HepG2 (cell line): ENCODE measurements at regions not wholly inside any gene's neighbourhood (a gene's known extent, or its start where the extent isn't known, plus 50 kb on each side); places are given as distances from the start of the nearest gene placed in this dataset.

Experiments used
- ATAC-seq: fragments of 200-7000 bp; cut with Tn5 transposase; 3 replicates; pipeline ENCODE4 v1.9.1; 2020; ENCODE audit warnings: mild to moderate bottlenecking, moderate library complexity
- BruUV-seq: library from RNA; stranded (reverse); fragments of 400-500 nt; replicated peaks from 2 replicates; lab custom pipeline; 2021; lab: Mats Ljungman, UMichigan
- CTCF ChIA-PET: fragments of 300-600 bp; formaldehyde crosslinking; extraction: SDS; loops from one replicate; lab custom pipeline; 2021; ENCODE audit warnings: low total read pairs, inconsistent platforms, low intra/inter-chr PET ratio; lab: Yijun Ruan, JAX
- POLR2A ChIA-PET: fragments of 350-600 bp; sonication (Branson Sonifier 250); formaldehyde crosslinking; loops from one replicate; lab custom pipeline; 2020; ENCODE audit warnings: antibody characterized with exemption, inconsistent platforms; lab: Yijun Ruan, JAX
- DNase-seq: peaks from one replicate; pipeline ENCODE4 v3.0.0-alpha.2; 2015; ENCODE audit warnings: low spot score
- FAIRE-seq: peaks from 3 replicates; lab custom pipeline; 2011; peaks lifted over from hg19 to GRCh38; lab: Jason Lieb, UNC
- H2AFZ ChIP-seq: one replicate; pipeline ENCODE4 v1.6.1; 2011; ENCODE audit warnings: low read length, inconsistent platforms
- H3K27ac ChIP-seq: fragments of 300-600 bp; 3 replicates; pipeline ENCODE4 v1.8.0; 2011; ENCODE audit warnings: mixed run types, mild to moderate bottlenecking, mixed read lengths, low read length, inconsistent platforms; ENCODE audit not compliant: insufficient read depth; ENCODE audit errors: extremely low read length
- H3K27me3 ChIP-seq, 2 experiments: fragments of 200-600 bp in 1 of 2; 2 replicates in 1 of 2; 3 replicates in 1 of 2; pipeline versions ENCODE4 v1.6.0 to v1.8.0; 2011; ENCODE audit warnings: low read length in 2 of 2, mild to moderate bottlenecking in 2 of 2, moderate library complexity in 2 of 2, inconsistent platforms in 1 of 2; ENCODE audit not compliant: insufficient read depth in 2 of 2, control insufficient read depth in 1 of 2
- H3K36me3 ChIP-seq, 2 experiments: fragments of 200-600 bp in 1 of 2; replicated peaks in 1 of 2; 2 replicates in 1 of 2; 3 replicates in 1 of 2; pipeline versions ENCODE4 v1.5.1 to v1.8.0; 2011; ENCODE audit warnings: low read length in 2 of 2, inconsistent platforms in 1 of 2; ENCODE audit not compliant: insufficient read depth in 2 of 2, control insufficient read depth in 1 of 2
- H3K4me1 ChIP-seq: 2 replicates; pipeline ENCODE4 v1.5.1; 2012; ENCODE audit warnings: low read length, inconsistent platforms; ENCODE audit not compliant: insufficient read depth
- H3K4me2 ChIP-seq: 2 replicates; pipeline ENCODE4 v1.6.0; 2011; ENCODE audit warnings: low read depth, low read length, inconsistent platforms
- H3K4me3 ChIP-seq, 3 experiments: fragments of 200-600 bp in 1 of 3; sonication (generic), shearing (Covaris generic) in 1 of 3; replicated peaks in 1 of 3; 2 replicates each; pipeline ENCODE4 v1.5.1; 2011 to 2016; ENCODE audit warnings: low read length in 3 of 3, inconsistent platforms in 2 of 3, low read depth in 2 of 3, mild to moderate bottlenecking in 2 of 3, control low read depth in 1 of 3, mixed read lengths in 1 of 3; ENCODE audit not compliant: insufficient read depth in 1 of 3
- H3K79me2 ChIP-seq: one replicate; pipeline ENCODE4 v1.6.1; 2011; ENCODE audit warnings: low read length, inconsistent platforms; ENCODE audit not compliant: insufficient read depth
- H3K9ac ChIP-seq: 2 replicates; pipeline ENCODE4 v1.6.0; 2011; ENCODE audit warnings: mild to moderate bottlenecking, low read depth, low read length, inconsistent platforms; ENCODE audit not compliant: insufficient read depth
- H3K9me3 ChIP-seq: 2 replicates; pipeline ENCODE4 v1.5.1; 2012; ENCODE audit warnings: mild to moderate bottlenecking, low read length
- H4K20me1 ChIP-seq: 2 replicates; pipeline ENCODE4 v1.6.0; 2011; ENCODE audit warnings: inconsistent platforms, mild to moderate bottlenecking, low read length, moderate library complexity; ENCODE audit not compliant: insufficient read depth
- ARID5B ChIP-seq: IDR thresholded peaks from 2 replicates; pipeline ENCODE4 v1.4.0; 2020; ENCODE audit warnings: mild to moderate bottlenecking, missing genetic modification reagents
- ELF4 ChIP-seq: sonication (generic); formaldehyde crosslinking; IDR thresholded peaks from 2 replicates; pipeline ENCODE4 v1.5.0; 2020; ENCODE audit warnings: missing genetic modification reagents, mild to moderate bottlenecking, moderate library complexity, borderline replicate concordance
- FOXP1 ChIP-seq, 2 experiments: fragments of 450-650 bp in 1 of 2; IDR thresholded peaks; 2 replicates each; pipeline ENCODE4 v1.6.1; 2017 to 2018; ENCODE audit warnings: antibody characterized with exemption in 1 of 2
- HES4 ChIP-seq: sonication (generic); formaldehyde crosslinking; IDR thresholded peaks from 2 replicates; pipeline ENCODE4 v1.9.0; 2021; ENCODE audit warnings: mild to moderate bottlenecking, missing genetic modification reagents, borderline replicate concordance
- LCORL ChIP-seq, 2 experiments: fragments of 450-650 bp in 1 of 2; sonication (generic) in 1 of 2; formaldehyde crosslinking in 1 of 2; IDR thresholded peaks; 2 replicates each; pipeline versions ENCODE4 v1.5.0 to v1.6.1; 2017 to 2020; ENCODE audit warnings: antibody characterized with exemption in 1 of 2, missing genetic modification reagents in 1 of 2
- MBD4 ChIP-seq: IDR thresholded peaks from 2 replicates; pipeline ENCODE4 v1.6.1; 2012; ENCODE audit warnings: low read length, inconsistent platforms, borderline replicate concordance
- POLR2A ChIP-seq, 2 experiments: IDR thresholded peaks; 2 replicates each; pipeline ENCODE4 v1.6.1; 2011; ENCODE audit warnings: low read depth in 2 of 2, low read length in 2 of 2, mild to moderate bottlenecking in 1 of 2, moderate library complexity in 1 of 2; ENCODE audit not compliant: insufficient read depth in 1 of 2
- SAP130 ChIP-seq: IDR thresholded peaks from 2 replicates; pipeline ENCODE4 v1.6.1; 2016; ENCODE audit warnings: low read depth
- TBL1XR1 ChIP-seq: fragments of 150-350 bp; IDR thresholded peaks from 2 replicates; pipeline ENCODE4 v1.6.1; 2014; ENCODE audit warnings: borderline replicate concordance, low read length; ENCODE audit not compliant: partially characterized antibody
- TBX3 ChIP-seq: fragments of 450-650 bp; IDR thresholded peaks from 2 replicates; pipeline ENCODE4 v1.6.1; 2017; ENCODE audit warnings: antibody characterized with exemption, mild to moderate bottlenecking, inconsistent platforms, borderline replicate concordance
- ZNF264 ChIP-seq: sonication (generic); formaldehyde crosslinking; IDR thresholded peaks from 2 replicates; pipeline ENCODE4 v1.4.0; 2020; ENCODE audit warnings: missing genetic modification reagents
- ZNF605 ChIP-seq: sonication (generic); formaldehyde crosslinking; IDR thresholded peaks from 2 replicates; pipeline ENCODE4 v1.8.0; 2022; ENCODE audit warnings: mild to moderate bottlenecking, missing genetic modification reagents
- ZNF619 ChIP-seq: sonication (generic); formaldehyde crosslinking; IDR thresholded peaks from 2 replicates; pipeline ENCODE4 v1.4.0; 2020; ENCODE audit warnings: mild to moderate bottlenecking, missing genetic modification reagents
- WGBS: methylation state at CpG from one replicate; pipeline ENCODE4 v1.1.6; 2017; ENCODE audit warnings: low lambda C conversion rate; 5-methylcytosine and 5-hydroxymethylcytosine counted together
- in situ Hi-C: cut with HindIII; loops from 2 replicates; pipeline ENCODE4 v1.10.0; 2017; ENCODE audit warnings: low pct_unique_long_range_greater_than_20kb; ENCODE audit not compliant: extremely low pct_ligation_motif_present
- intact Hi-C: fragments of 100-400 bp; cut with micrococcal nuclease; formaldehyde crosslinking; loops from one replicate; pipeline ENCODE4 v1.10.0; 2022; ENCODE audit not compliant: unreplicated experiment
- TF ChIP-seq, protein P1 (sequence below): sonication (generic); formaldehyde crosslinking; IDR thresholded peaks from 2 replicates; pipeline ENCODE4 v1.8.1; 2023; ENCODE audit warnings: missing genetic modification reagents, mild to moderate bottlenecking, borderline replicate concordance
- TF ChIP-seq, protein P2 (sequence below): sonication (generic); formaldehyde crosslinking; IDR thresholded peaks from 2 replicates; pipeline ENCODE4 v1.9.0; 2021; ENCODE audit warnings: missing genetic modification reagents, borderline replicate concordance

GRCh38 chr9:87294126-87294525 lies 203.5 kb upstream of the DAPK1 start:
- BruUV-seq = no TSS peak
- DNase-seq (no peak), FAIRE-seq (no peak), ATAC-seq (no peak)
- CTCF ChIA-PET = no interaction called here
- Histone ChIP-seq H3K27ac (no peak overlapping the region), H3K4me3 (no peak overlapping the region), H3K27me3 (peaks cover 0 to 8% of the 10 kb centered on the region in 2 experiments; a peak in 1 of 5 replicates), H3K79me2 (no peaks in the 10 kb centered on the region), H2AFZ (no peak overlapping the region), H3K4me2 (no peak overlapping the region), H3K9me3 (no peaks in the 10 kb centered on the region), H4K20me1 (no peaks in the 10 kb centered on the region), H3K4me1 (no peaks in the 10 kb centered on the region), H3K9ac (no peak overlapping the region), H3K36me3 (no peaks in the 10 kb centered on the region)
- TF ChIP-seq, protein P1, sequence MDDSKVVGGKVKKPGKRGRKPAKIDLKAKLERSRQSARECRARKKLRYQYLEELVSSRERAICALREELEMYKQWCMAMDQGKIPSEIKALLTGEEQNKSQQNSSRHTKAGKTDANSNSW = no peak
- no peak for TF ChIP-seq ELF4 (CRISPR knock-in tag)
- WGBS = 22% methylated on average over 2 of the region's 2 CpGs
- intact Hi-C loops (no loop called here), in situ Hi-C loops (no loop called here)
- POLR2A ChIA-PET = no interaction called here

- H3K27ac ChIP-seq = no peak overlapping the region
- H3K9me3 ChIP-seq = no peaks in the 10 kb centered on the region
- in situ Hi-C loops (no loop called here), intact Hi-C loops (no loop called here)
- H3K4me3 ChIP-seq = no peak overlapping the region
- H3K36me3 ChIP-seq = no peaks in the 10 kb centered on the region
- POLR2A ChIA-PET = no interaction called here
- DNase-seq = no peak
- no peaks in the 10 kb centered on the region for H3K79me2 ChIP-seq
- 2% methylated on average over 2 of the region's 2 CpGs for WGBS
- H3K4me2 ChIP-seq = no peak overlapping the region
- H3K9ac ChIP-seq = no peak overlapping the region
- no peaks in the 10 kb centered on the region for H4K20me1 ChIP-seq
- H3K4me1 ChIP-seq = no peaks in the 10 kb centered on the region
- peaks cover 0 to 4% of the 10 kb centered on the region in 2 experiments; a peak in 1 of 5 replicates for H3K27me3 ChIP-seq
- H2AFZ ChIP-seq = no peak overlapping the region
- ATAC-seq = no peak
- BruUV-seq = no TSS peak
- no peak for FAIRE-seq
- CTCF ChIA-PET = no interaction called here
- TF ChIP-seq, protein P2, sequence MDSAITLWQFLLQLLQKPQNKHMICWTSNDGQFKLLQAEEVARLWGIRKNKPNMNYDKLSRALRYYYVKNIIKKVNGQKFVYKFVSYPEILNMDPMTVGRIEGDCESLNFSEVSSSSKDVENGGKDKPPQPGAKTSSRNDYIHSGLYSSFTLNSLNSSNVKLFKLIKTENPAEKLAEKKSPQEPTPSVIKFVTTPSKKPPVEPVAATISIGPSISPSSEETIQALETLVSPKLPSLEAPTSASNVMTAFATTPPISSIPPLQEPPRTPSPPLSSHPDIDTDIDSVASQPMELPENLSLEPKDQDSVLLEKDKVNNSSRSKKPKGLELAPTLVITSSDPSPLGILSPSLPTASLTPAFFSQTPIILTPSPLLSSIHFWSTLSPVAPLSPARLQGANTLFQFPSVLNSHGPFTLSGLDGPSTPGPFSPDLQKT (CRISPR knock-in tag) = no peak
- TF ChIP-seq ZNF619 (CRISPR knock-in tag) (no peak), TBL1XR1 (no peak), SAP130 (CRISPR knock-in tag) (no peak), ARID5B (CRISPR knock-in tag) (no peak), HES4 (CRISPR knock-in tag) (no peak), ZNF605 (CRISPR knock-in tag) (no peak), FOXP1 (IDR thresholded peaks at IDR 0.05) (no peak), FOXP1 (CRISPR knock-in tag; IDR thresholded peaks at IDR 0.05) (no peak), ZNF264 (CRISPR knock-in tag) (no peak), TBX3 (no peak), MBD4 (no peak), POLR2A (IDR thresholded peaks at IDR 0.05; ENCODE audit: insufficient read depth in 1 of 2, low read depth in 2 of 2, low read length in 2 of 2) (no peak), LCORL (IDR thresholded peaks at IDR 0.05) (no peak), LCORL (CRISPR knock-in tag; IDR thresholded peaks at IDR 0.05) (no peak)
These were observed 196.8 kb upstream of the DAPK1 start for GRCh38 chr9:87300915-87301314.
